Dermis blood vessel endothelial cell (primary cell): ENCODE measurements at regions not wholly inside any gene's neighbourhood (a gene's known extent, or its start where the extent isn't known, plus 50 kb on each side); places are given as distances from the start of the nearest gene placed in this dataset.
"Not testable (repeated sequence)": the region's sequence is repeated elsewhere in the genome, so short reads cannot be mapped to it uniquely, and the experiment has no call there.

ENCODE experiments used
- DNase-seq: peaks from one replicate; pipeline ENCODE4 v3.0.0; 2010

DNA sequence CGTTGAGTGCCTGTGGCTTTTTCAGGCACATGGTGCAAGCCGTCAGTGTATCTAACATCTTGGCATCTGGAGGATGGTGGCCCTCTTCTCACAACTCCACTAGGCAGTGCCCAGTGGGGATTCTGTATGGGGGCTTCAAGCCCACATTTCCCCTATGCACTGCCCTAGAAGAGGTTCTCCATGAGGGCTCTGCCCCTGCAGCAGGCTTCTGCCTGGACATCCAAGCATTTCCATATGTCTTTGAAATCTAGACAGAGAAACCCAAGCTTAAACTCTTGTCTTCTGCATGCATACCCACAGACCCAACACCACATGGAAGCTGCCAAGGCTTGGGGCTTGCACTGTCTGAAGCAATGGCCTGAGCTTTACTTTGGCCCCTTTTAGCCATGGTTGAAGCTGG lies 146.4 kb downstream of the ARL4A start:
- no peak for DNase-seq

DNA sequence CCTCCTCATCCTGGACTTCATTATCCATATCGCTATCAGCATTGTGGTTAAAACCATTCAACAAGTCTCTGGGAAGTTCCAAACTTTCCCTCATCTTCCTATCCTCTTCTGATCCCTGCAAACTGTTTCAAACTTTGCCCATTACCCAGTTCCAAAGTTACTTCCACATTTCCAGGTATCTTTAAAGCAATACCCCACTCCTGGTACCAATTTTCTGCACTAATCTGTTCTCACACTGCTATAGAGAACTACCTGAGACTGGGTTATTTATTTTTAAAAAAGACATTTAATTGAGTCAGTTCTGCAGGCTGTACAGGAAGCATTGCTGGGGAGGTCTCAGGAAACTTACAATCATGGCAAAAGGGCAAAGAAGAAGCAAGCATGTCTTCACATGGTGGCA lies 147.3 kb downstream of the ARL4A start:
- DNase-seq: no peak

DNA sequence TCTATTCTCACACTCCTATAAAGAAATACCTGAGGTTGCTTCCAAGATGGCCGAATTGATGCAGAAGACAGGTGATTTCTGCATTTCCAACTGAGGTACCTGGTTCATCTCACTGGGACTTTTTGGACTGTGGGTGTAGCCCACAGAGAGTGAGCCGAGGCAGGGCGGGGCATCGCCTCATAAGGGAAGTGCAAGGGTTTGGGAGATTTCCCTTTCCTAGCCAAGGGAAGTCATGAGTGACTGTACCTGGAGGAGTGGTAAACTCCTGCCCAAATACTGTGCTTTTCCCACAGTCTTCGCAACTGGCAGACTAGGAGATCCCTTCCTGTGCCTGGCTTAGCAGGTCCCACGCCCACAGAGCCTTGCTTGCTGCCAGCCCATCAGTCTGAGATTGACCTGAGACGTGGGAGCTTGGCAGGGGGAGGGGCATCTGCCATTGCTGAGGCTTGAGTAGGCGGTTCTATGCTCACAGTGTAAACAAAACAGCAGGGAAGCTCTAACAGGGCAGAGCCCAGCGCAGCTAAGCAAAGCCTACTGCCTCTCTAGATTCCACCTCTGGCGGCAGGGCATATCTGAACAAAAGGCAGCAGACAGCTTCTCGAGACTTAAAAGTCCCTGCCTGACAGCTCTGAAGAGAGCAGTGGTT lies 152.2 kb downstream of the ARL4A start:
- DNase-seq: no peak

DNA sequence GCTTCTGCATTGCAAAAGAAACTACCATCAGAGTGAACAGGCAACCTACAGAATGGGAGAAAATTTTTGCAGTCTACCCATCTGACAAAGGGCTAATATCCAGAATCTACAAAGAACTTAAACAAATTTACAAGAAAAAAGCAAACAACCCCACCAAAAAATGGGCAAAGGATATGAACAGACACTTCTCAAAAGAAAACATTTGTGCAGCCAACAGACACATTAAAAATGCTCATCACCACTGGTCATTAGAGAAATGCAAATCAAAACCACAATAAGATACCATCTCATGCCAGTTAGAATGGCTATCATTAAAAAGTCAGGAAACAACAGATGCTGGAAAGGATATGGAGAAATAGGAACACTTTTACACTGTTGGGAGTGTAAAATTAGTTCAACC lies 157.3 kb downstream of the ARL4A start:
- not testable (repeated sequence) for DNase-seq

DNA sequence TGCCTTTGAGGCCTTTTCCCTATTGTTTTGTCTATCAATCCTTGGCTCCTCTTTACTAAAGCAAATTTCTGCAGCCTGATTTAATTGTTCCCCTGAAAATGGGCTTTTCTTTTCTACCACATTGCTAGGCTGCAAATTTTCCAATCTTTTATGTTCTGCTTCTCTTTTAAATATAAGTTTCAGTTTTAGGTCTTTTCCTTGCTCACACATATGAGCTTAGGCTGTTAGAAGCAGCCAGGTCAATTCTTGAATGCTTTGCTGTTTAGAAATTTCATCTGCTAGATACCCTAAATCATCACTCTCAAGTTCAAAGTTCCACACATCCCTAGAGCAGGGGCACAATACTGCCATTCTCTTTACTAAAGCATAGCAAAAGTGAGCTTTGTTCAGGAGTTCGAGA lies 159.6 kb downstream of the ARL4A start:
- DNase-seq: no peak

DNA sequence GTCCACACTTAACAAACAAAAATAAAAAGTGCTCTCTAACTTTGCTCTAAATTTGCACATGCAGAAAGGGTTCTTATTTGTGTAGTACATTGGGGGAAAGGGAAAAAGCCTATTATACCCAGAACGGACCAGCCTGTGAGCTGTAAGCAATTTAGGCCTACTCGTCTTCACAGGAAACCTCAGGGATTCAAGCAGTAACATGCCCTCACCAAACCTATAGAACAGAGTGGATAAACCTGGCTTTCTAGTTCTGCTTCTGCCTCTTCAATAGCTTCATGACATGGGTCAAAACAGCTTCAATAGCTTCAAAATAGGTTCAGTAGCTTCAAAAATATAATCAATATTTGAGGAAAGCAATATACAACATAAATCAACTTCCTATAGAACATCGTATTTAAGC lies 163.7 kb downstream of the ARL4A start:
- DNase-seq: no peak

DNA sequence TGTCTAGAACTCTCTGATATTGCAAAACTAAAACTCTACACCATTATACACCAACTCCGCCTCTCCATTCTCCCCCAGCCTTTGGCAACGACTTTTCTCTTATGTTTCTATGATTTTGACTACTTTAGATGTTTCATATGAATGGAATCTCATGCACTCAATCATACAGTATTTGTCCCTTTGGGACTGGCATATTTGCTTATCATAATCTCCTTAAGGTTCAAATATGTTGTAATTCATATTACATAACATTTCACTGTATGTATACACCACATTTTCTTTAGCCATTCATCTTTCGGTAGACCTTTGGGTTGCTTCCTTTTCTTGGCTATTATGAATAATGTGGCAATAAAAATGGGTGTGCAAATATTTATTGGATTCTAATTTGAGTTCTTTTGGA lies 164.4 kb downstream of the ARL4A start:
- no peak for DNase-seq

DNA sequence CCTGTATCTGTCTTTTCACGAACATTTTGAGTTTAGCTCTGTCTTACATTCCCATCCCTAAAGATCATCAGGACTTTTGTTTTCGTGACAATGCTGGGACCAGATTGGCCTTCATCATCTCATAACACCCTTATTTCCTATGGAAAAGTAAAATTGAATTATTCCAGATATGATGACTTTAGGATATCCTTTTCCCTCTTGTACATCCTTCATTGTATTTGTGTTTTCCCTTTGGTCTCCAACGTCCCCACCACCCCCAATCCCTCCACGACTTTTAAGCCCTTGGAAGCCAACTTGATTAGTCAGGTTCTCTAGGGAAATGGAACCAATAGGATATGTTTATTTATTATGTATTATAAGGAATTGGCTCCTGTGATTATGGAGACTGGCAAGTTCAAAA lies 167.6 kb downstream of the ARL4A start:
- DNase-seq: peak; percentile 88

DNA sequence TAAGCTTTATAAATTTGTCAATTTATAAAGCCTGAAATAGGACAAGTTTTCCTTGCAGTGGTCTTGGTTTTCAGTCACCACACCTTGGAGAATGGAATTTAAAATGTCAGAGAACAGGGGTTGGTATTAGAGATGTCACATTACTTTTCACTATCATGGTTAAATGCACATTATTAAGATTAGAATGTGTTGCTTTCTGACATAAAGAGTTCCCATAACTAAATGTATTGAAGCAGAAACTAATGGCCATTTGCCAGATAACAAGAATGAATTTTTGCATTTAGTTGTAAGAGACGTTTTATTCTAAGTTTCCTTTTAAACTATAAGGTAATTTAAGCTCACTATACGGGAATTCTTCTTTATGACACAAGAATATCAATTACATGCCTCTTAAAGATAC lies 172.3 kb downstream of the ARL4A start:
- no peak for DNase-seq

DNA sequence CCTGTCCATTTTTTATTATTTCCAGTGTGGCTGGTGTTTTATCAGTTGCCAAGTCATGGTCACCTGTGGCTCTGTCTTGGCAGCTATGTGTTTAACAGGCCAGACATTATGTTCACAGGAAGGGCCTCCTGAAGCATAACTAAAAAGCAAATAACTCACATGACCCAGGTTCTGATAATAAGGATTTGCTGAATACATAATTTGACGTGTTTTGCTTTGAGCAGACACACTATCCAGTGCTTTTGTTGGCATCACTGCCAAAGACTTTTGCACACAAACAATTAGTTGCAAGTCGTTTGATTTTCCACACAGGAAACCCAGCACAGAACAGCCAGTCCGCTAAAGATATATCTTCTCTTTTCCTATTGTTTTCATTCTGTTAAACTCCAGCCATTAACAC lies 173.6 kb downstream of the ARL4A start:
- DNase-seq: peak; percentile 97

DNA sequence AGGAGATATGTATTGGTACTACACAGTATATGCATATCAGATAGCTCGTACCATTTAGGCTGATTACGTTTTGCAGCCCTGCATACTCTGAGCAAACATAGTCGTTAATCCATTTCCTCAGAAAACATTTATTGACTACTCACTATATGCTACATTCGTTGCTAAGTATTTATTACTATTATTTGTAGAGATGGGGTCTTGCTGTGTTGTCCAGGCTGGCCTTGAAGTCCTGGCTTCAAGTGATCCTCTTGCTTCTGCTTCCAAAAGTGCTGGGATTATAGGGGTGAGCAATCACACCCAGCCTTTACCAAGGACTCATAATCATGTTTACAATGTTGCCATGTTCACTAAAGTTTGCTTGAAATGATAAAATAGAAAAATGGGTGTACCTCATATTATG lies 174.7 kb downstream of the ARL4A start:
- no peak for DNase-seq

DNA sequence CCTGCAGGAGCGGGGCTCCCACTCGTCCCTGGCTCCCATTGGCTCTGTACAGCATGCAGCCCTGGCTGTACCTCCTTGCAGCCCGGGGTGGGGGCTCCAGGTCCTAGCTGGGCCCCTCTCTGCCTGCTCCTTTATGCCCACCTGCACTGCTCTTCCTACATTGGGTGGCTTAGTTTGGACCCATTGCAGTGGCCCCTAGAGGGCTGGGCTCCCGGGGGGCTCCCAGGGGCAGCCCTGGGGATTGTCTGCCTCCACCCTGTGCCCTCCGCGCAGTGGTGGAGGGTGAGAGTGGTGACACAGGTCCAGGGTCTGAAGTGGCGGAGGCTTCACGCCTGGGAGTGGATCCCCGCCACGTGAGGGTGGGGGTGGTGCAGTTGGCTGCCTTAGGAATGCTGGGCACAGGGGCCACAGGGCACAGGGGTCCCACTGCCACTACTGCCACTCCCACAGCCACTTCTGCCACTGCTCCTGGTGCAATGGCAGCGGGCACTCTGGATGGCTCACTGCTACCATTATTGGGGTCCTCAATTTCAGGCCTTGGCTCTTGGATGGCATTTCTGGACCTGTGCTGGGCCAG lies 177.1 kb downstream of the ARL4A start:
- no peak for DNase-seq

DNA sequence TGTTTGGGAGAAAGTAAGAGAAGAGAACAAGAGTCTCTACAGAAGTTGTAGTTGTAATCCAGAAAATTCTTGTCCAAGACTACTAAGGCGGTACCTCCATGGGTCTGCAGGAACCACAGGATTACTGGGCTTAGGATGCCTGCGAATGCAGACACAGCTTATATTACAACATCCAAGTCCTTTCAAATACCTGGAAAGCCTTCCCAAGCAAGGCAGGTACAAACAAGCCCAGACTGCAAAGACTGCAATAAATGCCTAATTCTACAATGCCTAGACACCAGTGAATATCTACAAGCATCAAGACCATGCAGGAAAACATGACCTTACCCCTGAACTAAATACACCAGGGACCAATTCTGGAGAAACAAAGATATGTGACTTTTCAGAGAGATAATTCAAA lies 178.2 kb downstream of the ARL4A start:
- DNase-seq: no peak

DNA sequence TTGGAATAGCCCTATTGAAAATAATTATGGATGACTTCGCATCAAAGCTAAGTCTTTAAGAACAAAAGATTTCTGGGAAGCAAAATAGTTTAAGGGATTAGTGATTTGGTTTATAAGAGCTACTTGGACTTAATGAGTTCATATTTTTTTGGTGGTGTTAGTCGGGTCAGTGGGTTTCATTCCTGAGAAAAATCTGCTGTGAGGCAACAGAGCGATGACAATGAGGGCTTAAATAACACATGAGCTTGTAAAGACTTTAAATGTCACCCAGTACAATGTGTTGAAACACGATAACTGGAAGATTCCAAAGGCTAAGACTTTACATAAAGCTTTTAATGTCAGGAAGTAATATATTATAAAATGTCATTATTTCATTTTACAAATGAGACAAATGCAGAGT lies 178.8 kb downstream of the ARL4A start:
- no peak for DNase-seq

DNA sequence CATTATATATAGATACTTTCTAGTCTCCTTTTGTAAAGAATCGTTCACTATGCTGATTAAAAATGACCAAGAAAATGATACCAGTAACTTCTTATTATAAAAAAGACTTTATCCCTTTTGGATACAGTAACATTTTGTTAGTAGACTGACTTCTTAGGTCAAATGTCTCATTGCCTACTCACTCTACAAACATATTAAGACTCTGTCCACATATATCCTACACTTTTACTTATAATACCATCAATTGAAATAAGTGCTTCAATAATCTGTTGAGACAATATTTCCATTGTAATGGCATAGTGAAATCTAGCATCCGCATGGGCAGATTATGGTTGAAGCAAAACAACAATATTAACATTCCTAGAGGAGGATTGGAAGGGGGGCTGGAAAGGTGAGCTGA lies 180.6 kb downstream of the ARL4A start:
- no peak for DNase-seq

DNA sequence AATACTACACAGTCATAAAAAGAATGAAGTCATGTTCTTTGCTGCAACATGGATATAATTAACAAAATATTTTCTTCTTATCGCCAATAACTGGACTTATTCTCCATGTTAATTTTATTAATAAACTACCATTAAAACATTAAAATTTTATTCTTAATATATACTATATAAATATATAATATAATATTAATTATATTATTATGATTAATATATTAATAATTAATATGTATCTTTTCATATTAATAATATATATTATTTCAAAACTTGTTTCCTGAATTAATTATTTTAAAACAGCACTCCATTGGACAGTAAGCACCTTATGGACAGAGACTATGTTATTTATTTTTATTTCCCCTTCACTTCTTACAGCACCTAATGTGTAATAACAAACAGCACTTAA lies 182.8 kb downstream of the ARL4A start:
- DNase-seq: no peak

DNA sequence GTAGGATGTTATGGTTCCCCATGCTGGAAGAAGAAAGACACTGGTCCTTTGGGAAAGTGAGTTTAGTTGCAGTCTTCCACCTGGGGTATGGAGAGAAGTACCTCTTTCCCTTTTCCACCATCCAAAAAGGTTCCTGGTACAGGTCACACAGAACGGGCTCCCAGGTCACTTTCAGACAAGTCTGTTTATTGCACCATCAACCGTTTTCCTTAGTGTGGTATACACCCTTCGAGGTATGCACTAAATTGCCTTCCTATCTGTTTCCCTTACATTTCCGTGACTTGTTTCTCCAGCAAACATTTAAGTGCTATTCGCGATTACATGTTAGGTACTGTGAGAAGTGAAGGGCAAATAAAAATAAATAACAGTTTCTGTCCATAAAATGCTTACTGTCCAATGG lies 185.1 kb downstream of the ARL4A start:
- DNase-seq: no peak

DNA sequence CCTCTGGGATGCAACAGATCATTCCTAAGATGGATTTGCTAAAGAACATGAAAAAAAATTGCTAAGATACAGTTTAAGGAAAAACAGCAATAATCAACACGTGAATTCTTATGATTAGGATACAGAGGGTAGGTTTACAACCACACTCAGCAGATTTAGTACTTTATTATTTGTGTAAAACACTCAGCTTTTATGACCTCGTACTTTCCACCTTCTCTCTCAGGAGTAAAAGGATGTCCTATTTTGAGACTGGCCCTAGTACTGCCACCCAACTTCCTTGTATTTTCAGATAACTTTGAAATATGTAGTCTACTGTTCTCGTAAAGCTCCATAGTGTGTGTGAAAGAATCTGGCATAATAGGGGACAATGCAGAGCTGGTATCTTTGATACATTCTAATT lies 186.1 kb downstream of the ARL4A start:
- no peak for DNase-seq

DNA sequence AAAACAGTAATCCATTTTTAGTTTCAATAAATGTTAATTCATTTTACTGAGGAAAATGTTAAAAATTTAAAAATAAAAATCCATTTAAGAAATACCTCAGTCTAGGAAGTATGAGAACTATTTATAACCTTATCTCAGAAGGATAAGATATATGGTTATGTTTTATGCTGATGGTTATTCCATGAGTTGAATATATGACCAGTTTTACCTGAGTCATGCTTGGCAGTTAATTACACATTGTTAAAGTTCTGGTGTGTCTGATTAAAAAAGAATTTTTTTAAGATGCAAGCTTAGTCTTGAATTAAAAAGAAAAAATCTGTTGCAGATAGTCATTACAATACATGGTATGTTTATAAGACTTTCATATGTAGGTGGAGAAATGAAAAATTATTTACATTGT lies 191.7 kb downstream of the ARL4A start:
- DNase-seq: no peak

DNA sequence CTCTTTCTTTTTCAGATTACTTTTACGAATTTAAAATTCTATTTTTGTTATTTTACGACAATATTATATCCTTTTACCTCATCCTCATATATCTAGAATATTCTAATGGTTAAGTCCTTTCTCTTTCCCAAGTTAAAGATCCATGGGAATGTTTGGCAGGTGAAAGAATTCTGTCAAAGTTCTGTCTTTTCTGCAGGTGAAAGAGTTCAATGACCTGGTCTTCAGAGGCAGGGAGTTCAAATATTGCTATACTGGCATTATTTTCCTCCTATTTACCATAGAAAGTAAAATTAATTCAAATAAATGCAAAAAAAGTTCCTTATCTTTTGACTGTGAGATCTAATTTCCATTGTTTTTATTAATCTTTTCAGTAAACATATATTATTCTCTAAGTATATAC lies 194.3 kb downstream of the ARL4A start:
- DNase-seq: no peak

DNA sequence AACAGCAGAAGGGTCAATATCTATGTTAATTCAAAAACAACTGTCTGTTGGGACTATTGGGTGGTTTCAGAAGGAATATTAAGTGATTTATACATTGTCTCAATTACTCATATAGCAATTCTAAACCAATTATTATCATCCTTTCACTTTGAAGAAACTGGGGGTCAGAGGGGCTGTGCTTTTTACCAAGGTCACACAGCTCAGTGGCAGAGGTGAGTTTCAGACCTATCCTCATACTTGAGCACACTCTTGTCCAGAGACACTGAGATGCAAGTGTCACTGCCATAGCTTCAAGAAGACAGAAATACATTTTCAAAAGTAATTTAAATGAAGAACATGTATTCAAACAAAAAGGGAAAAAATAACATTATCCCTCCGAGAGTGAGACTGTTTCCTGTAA lies 195.3 kb downstream of the ARL4A start:
- DNase-seq: no peak

DNA sequence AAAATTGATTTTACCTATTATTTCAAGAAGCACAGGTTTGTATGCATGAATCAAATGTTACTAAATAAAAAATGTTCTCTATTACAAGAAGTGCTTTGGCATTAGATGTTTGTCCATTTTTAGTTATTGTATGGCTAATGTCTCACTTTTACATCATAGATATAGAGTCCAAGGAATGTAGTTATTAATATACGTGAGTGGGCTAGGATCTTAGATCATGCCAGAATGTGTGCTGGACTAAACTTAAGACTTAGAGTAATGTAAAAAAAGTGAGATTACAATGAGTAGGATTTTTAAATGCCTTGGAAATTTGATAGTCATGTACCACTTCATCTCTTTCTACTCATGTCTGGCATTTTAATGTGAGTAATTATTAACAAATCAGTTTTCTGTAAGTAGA lies 196.6 kb downstream of the ARL4A start:
- DNase-seq: no peak

DNA sequence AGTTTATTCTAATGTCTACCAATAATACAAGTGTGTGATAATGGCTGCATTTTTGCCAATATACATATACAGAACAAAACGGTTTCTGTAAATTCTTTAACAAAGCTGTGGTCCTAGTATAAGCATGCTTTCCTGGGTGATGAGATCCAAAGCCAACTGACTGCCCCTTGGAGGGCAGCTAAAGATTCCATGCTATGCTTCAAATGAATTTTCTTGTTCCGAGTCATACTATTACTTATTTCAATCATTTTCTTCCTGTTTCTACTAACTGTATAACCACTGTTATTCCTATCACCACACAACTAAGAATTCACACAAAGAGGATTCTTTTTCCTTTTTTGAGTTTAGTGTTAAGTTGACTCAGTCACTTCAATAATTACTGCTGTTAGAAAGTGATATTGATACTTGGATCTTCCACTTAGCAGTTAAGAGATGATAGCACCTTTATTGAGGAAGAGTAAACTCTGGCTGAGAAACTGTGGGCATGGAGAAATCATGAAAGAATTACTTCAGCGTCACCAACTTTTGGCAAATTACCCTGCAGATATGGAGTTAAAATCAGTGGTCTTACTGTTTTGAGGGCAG lies 197.5 kb downstream of the ARL4A start:
- no peak for DNase-seq

DNA sequence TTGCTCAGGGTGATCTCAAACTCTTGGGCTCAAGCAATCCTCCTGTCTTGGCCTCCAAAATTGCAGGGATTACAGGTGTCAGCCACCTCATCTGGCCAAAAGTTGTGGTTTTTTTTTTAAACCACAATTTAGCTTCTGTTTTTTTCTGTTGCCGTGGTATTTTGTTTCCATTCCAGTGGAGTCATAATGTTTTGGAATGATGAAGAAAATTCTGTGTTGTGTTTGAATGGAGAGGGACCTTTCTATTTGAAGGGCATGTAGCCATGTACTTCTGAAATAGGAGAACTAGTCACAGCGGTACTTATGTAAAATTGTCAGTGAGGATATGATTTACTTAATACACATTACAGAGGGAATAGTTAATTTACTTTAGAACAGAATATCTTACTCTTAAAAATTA lies 201.3 kb downstream of the ARL4A start:
- no peak for DNase-seq

DNA sequence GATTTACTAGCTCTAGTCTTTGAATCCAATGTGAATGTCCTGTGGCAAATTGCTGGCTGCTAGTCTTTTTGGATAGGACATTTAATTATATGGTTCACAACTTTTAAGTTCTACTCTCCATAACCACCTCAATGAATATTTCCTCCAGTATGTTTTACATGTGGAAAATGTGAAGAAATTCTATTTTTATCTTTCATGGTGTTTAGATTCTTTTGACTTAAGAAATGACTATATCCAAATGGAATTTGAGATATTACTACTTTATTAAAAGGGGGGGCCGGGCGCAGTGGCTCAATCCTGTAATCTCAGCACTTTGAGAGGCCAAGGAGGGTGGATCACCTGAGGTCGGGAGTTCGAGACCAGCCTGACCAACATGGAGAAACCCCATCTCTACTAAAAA lies 202.0 kb downstream of the ARL4A start:
- DNase-seq: no peak
